ENCODE measurements at regions not wholly inside any gene's neighbourhood (a gene's known extent, or its start where the extent isn't known, plus 50 kb on each side); places are given as distances from the start of the nearest gene placed in this dataset.

GRCh38 chr7:9625953-9626352 is 1192.5 kb downstream of the NXPH1 start:
- Mint-ChIP-seq H3K4me3 (no peak overlapping the region), H3K27me3 (ENCODE audit: low read depth) (no peaks in the 10 kb centered on the region), H3K36me3 (ENCODE audit: low read depth) (no peaks in the 10 kb centered on the region), H3K27ac (no peak overlapping the region), H3K4me1 (no peaks in the 10 kb centered on the region), H3K9me3 (peaks cover 4% of the 10 kb centered on the region)
- no peak for TF ChIP-seq CTCF (IDR thresholded peaks at IDR 0.05; ENCODE audit: unreplicated experiment in 3 of 3)

- no peaks in the 10 kb centered on the region for H3K4me1 Mint-ChIP-seq
Observed at GRCh38 chr7:9645756-9646155, 1212.3 kb downstream of the NXPH1 start.

GRCh38 chr7:9657257-9657656 is 1223.8 kb downstream of the NXPH1 start:
- no peak for TF ChIP-seq CTCF (IDR thresholded peaks at IDR 0.05; ENCODE audit: unreplicated experiment in 3 of 3)
- H3K27ac Mint-ChIP-seq = no peak overlapping the region
- no peak overlapping the region for H3K4me3 Mint-ChIP-seq
- H3K27me3 Mint-ChIP-seq (ENCODE audit: low read depth) = no peaks in the 10 kb centered on the region
- no peaks in the 10 kb centered on the region for H3K4me1 Mint-ChIP-seq
- no peaks in the 10 kb centered on the region for H3K36me3 Mint-ChIP-seq (ENCODE audit: low read depth)
- H3K9me3 Mint-ChIP-seq = peaks cover 4% of the 10 kb centered on the region

More at GRCh38 chr7:9645756-9646155, 1212.3 kb downstream of the NXPH1 start:
- Mint-ChIP-seq H3K4me3 (no peak overlapping the region), H3K27me3 (ENCODE audit: low read depth) (no peaks in the 10 kb centered on the region), H3K27ac (no peak overlapping the region), H3K36me3 (ENCODE audit: low read depth) (no peaks in the 10 kb centered on the region), H3K9me3 (no peaks in the 10 kb centered on the region)
- TF ChIP-seq CTCF (IDR thresholded peaks at IDR 0.05; ENCODE audit: unreplicated experiment in 3 of 3) = no peak

GRCh38 chr7:9671979-9672917 is 1238.8 kb downstream of the NXPH1 start:
- Mint-ChIP-seq H3K27ac (no peak overlapping the region), H3K27me3 (ENCODE audit: low read depth) (no peaks in the 10 kb centered on the region), H3K4me1 (no peaks in the 10 kb centered on the region), H3K36me3 (ENCODE audit: low read depth) (no peaks in the 10 kb centered on the region), H3K4me3 (no peak overlapping the region), H3K9me3 (peaks cover 3% of the 10 kb centered on the region)
- TF ChIP-seq CTCF (IDR thresholded peaks at IDR 0.05; ENCODE audit: unreplicated experiment in 3 of 3) = no peak

- Mint-ChIP-seq H3K27me3 (ENCODE audit: low read depth) (no peaks in the 10 kb centered on the region), H3K36me3 (ENCODE audit: low read depth) (no peaks in the 10 kb centered on the region), H3K4me3 (no peak overlapping the region), H3K9me3 (peaks cover 10% of the 10 kb centered on the region), H3K4me1 (no peaks in the 10 kb centered on the region), H3K27ac (peak overlapping the region in 1 of 3 experiments; percentile 19)
- no peak for TF ChIP-seq CTCF (IDR thresholded peaks at IDR 0.05; ENCODE audit: unreplicated experiment in 3 of 3)
Observed at GRCh38 chr7:9680713-9681112, 1247.3 kb downstream of the NXPH1 start.

- TF ChIP-seq CTCF (IDR thresholded peaks at IDR 0.05; ENCODE audit: unreplicated experiment in 3 of 3) = no peak
- Mint-ChIP-seq H3K27me3 (ENCODE audit: low read depth) (no peaks in the 10 kb centered on the region), H3K36me3 (ENCODE audit: low read depth) (no peaks in the 10 kb centered on the region), H3K27ac (peak overlapping the region in 1 of 3 experiments; percentile 19), H3K4me1 (no peaks in the 10 kb centered on the region), H3K4me3 (no peak overlapping the region), H3K9me3 (peaks cover 10% of the 10 kb centered on the region)
Observed at GRCh38 chr7:9681284-9681683, 1247.9 kb downstream of the NXPH1 start.
